Stimulated activated CD8-positive, alpha-beta memory T cell treated with anti-CD3 and anti-CD28 coated beads, Interleukin-15, amount 100 ng/mL, for 48 hours (primary cell): ENCODE measurements at regions not wholly inside any gene's neighbourhood (a gene's known extent, or its start where the extent isn't known, plus 50 kb on each side); places are given as distances from the start of the nearest gene placed in this dataset.

ENCODE experiments used
- DNase-seq, 2 donors: peaks; one replicate each; pipeline ENCODE4 v3.0.0-alpha.2; 2020; ENCODE audit warnings: low read depth in 2 of 2

GRCh38 chr7:13293264-13294002 lies 606.0 kb downstream of the ARL4A start:
- no peak for DNase-seq

DNA sequence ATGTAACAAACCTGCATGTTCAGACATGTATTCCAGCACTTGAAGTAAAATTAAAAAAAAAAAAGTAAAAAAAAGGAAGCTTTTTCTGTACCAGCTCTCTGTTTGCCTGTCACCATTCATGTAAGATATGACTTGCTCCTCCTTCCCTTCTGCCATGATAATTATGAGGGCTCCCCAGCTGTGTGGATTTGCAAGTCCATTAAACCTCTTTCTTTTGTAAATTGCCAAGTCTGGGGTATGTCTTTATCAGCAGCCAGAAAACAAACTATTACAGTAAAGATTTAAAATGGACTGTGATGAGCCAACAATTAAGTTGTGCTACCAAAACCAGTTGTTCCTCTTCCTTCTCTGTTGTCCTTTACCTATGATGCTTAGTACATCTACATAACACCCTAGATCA lies 619.6 kb downstream of the ARL4A start:
- no peak for DNase-seq

- DNase-seq = no peak
Observed at GRCh38 chr7:13308423-13308822, 621.0 kb downstream of the ARL4A start.

- DNase-seq = no peak
Observed at GRCh38 chr7:13309535-13309934, 622.1 kb downstream of the ARL4A start.

DNA sequence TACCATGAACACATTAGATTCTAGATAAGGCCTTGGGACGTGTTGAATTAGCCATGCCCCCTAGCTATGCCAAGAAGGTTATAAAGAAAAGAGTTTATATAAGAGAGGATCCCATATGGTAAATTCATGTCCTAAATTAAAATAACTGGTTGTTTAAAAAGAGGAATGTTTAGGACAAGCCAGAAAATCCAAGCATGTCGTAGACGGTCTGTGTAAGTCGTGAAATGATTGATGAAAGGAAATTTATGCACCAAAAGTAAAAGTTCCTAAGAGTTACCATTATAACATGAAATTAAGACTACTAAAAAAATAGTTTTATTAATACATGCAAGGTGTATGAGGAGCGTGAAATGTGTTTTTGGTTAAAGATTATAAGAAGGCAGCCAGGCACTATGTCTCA lies 624.9 kb downstream of the ARL4A start:
- no peak for DNase-seq

DNA sequence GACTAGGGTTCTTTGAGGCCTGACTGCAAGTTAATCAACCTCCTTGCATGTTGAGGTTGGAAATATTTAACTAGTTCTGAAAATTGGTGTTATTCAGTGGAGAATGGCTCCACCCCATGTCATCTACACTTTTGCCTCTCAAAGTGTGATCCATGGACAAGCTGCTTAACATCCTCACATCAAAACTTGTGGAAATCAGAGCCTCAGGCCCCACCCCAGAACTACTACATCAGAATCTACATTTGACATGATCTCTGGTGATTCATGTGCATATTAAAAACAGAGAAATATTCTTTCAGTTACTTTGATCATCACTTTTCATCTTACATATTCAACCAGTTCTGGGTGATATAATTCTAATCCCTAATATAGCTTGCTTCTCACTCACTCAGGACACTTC lies 632.9 kb downstream of the ARL4A start:
- DNase-seq = no peak

GRCh38 chr7:13321316-13321715 lies 633.9 kb downstream of the ARL4A start:
- DNase-seq = no peak

DNA sequence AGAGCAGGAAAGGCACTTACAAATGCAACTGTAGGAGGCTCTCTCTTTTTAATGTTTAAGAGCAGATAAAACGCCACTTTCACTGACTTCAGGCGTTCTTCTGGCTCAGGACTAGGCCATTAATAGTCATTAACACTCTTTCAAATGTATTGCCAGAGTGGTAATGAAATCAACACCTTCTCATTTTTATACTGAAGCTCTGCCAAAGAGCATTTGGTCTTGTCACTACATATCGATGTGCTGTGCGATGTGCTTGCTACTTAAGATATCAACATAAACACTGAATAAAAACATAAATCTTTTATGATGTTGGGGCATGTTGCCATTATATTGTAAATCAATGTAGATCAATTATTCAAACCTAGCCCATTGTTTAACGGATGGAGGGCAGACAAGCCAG lies 634.7 kb downstream of the ARL4A start:
- no peak for DNase-seq

DNA sequence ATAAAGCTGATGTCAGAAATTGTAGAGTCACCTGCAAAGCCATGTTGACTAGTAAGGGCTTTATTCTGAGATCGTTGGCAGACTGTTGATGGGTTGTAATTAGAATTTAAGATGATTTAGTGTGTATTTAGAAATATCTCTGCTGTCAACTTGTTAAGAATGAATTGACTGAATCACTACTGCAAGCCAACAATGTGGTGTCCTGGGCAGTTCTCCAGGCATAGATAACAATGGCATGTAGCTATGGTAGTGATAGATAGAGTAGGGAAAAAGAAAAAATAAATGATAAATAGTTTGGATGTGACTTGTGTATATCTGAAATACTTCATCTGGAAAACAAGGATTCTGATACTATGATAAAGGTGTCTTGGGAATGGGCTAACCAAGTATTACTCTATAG lies 640.2 kb downstream of the ARL4A start:
- no peak for DNase-seq

DNA sequence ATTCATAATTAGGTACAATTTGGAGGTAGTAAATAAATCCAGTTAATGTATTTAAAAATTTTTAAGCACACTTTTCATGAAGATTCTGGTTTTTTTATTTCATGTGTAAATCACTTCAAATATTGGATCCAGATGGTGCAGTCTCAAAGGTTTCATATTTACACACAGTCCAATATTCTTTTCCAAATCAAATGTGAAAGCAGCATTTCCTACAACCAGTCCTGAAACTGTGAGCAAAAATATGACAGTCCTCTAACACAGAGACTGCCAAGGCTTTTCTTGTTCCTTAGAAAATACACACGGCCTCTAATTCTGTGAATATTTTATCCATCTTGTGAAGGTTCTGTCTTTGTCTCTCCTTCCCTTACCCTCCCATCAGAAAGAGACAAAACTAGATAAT lies 645.9 kb downstream of the ARL4A start:
- no peak for DNase-seq

DNA sequence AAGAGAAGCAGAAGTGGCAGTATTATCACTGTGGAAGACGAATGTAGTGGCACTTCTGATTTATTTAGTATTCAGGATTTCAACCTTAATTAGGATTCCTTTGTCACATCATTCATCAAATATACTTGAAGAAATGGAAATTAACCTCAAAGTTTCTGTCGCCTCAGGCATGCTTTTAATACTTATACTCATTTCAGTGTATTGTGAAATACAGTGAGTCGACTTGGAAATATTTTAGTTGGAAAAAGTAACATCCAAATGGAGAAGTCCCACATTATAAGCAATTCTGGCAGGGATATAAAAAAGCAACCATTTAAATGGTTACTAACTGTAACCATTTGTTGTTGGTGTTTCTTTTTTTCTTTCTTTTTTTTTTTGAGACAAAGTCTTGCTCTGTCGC lies 648.8 kb downstream of the ARL4A start:
- DNase-seq = no peak

DNA sequence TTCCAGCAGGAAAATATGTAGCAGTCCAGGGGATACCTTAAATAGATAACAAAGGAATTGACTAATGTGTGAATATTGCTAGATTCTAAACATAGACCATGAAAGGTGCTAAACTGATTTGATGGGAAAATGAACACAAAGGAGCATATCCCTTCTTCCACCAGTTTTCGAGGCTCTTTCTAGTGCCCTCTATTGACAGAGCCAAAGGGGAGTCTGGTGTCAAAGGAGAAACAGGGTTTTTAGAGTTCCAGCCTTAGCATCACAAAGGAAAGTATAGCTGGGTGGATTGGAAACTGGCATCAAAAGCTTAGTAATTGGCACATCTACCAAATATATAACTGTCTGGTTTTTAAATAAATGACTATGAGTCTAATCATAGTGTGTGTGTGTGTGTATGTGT lies 636.8 kb downstream of the ETV1 start:
- no peak for DNase-seq

DNA sequence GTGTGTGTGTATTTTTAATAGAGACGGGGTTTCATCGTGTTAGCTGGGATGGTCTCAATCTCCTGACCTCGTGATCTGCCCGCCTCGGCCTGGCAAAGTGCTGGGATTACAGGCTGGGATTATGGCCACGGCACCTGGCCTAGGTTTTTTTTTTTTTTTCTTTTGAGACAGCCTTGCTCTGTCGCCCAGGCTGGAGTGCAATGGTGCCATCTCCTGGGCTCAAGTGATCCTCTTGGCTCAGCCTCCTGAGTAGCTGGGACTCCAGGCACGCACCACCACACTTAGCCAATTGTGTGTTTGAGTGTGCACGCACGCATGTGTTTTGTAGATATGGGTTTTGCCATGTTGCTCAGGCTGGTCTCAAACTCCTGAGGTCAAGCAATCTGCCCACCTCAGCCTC lies 629.8 kb downstream of the ETV1 start:
- no peak for DNase-seq

- DNase-seq = no peak
Observed at GRCh38 chr7:13386741-13387140, 602.7 kb downstream of the ETV1 start.

DNA sequence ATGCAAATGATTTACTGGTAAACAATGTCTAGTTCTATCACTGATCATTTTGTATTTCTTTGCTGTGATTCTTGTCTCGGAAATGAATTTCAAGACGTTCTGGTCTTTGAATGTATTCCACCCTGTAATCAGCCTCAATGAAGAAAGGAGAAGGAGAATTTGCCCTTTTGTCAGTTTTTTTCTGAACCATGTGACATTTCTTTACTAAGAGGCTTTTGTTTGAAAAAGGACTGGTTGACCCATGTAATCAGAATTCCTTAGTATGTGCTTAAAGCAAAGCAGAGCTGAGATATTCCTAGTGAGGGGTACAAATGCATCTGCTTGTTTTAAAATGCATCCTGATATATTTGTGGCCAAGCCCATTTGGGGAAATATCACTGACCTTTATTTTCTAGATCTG lies 581.6 kb downstream of the ETV1 start:
- DNase-seq = no peak

- no peak for DNase-seq
Observed at GRCh38 chr7:13411151-13411550, 578.3 kb downstream of the ETV1 start.

DNA sequence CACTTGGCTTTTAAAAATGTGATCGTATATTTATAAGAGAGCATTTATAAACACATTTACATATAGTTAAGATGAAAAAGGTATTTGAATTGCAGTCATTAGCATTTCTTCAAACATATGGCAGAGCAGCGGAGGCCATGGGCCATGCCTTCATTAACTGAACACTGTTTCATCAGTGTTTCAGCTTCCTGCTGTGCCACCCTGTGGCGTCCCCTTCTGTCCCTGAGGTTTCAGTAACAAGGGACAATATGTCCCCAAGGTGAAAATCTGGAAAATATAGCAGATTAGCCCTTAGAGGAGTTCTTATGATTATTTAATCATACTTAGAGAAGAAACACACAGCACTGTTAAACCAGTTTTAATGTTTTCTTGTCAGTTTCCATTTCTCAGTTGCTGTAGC lies 577.8 kb downstream of the ETV1 start:
- DNase-seq = no peak

DNA sequence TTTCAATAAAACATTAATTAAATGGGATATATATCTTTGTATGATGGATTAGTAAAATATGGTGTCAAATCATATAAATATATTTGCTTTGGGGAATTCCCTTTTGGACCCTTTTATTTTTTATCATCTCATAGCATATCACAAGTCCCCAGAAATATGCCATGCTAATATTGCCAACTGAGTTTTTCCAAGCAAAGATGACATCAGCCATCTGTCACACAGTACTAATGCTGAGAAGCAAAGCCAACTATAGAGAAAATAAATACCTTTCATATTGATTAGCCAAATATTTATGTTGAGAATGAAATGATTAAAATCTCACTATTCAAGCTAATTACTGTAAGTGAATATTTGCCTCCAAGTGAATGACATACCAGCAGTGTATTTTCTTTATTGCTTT lies 575.3 kb downstream of the ETV1 start:
- DNase-seq = no peak

DNA sequence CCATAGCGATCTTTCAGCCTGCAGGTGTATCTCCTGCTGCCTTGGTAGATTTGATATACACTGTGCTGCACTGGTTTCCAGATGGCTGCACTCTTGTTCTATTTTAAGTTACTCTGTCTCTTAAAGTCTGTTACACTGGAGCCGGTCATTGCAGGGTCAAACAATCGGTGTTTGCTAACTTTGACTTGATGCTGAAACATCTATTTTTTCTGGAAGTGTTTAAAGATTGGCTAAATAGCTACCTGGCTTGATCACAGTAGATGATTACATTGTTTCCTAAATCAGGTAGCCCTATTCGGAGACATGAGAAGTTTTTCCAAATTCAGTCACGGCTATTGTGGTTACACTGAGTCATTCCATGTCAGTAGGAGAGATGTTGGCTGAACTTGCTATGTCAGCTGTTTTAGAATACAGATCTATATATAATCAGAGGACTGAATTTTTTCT lies 574.8 kb downstream of the ETV1 start:
- no peak for DNase-seq

- no peak for DNase-seq
Observed at GRCh38 chr7:13416071-13416470, 573.4 kb downstream of the ETV1 start.

- no peak for DNase-seq
Observed at GRCh38 chr7:13416544-13416943, 572.9 kb downstream of the ETV1 start.

- DNase-seq = no peak
Observed at GRCh38 chr7:13420726-13421125, 568.7 kb downstream of the ETV1 start.

DNA sequence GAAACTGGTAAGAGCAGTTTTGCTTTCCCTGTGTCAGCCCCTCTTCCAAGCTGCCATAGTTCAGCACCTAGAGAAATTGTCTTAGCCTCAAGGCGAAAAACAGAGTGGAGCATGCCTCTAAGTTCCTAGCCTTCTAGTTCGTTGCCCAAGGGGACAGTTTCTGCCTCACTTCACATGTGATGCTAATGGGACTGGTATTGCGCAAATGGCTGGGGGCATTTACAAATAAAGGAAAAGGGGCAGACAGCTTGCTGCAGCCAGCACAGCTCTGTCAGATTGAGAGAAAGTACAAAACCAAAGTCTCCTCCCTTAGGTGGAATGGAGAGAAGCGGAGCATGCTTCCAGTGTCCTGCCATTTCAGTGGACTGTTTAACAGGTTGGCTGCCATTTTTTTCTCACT lies 567.7 kb downstream of the ETV1 start:
- DNase-seq = no peak

GRCh38 chr7:13433946-13434345 lies 555.5 kb downstream of the ETV1 start:
- DNase-seq = no peak
